HG02763 (cell line): ENCODE measurements at regions not wholly inside any gene's neighbourhood (a gene's known extent, or its start where the extent isn't known, plus 50 kb on each side); places are given as distances from the start of the nearest gene placed in this dataset.

ENCODE experiments used
- ATAC-seq: cut with Tn5 transposase; IDR thresholded peaks from one replicate; pipeline ENCODE4 v1.9.1; 2021; ENCODE audit warnings: mild to moderate bottlenecking, moderate library complexity; ENCODE audit not compliant: unreplicated experiment

DNA sequence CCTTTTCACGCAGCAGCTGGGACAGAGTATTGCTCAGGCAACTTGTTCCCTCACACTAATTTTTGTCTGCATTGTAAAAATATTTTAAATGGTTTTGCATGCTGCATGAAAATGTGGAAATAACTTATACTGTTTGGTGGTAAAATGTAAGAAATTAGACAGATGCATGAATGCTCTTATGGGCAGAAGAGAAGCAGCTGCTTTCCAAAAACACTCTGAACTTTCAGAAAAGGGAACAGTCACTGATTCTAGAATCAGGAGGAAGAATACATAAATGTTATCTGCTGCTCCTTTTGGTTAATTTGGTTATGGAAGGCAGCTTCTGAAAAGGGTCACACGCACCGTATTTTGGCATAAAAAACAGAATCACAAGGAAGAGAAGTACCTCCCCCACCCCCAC lies 87.0 kb upstream of the RUNX1 start:
- ATAC-seq: no peak

DNA sequence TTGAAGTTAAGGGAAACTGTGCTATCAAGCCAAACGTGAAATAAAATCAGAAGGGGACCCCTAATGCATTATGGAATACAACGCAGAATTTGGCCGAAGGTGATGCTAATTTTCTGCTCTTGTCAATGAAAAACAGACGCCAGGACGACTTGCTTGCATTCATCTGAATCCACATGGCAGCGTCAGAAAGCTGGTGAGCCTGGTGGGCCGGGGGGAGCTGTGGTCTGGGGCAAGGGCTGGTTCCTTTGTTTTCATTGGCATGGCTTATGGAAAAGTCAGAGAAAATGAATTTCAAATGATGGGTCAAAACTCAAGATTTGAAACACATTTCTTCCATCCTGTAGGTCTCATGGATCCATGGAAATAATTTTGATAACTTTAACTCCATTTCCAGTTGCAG lies 86.4 kb upstream of the RUNX1 start:
- ATAC-seq: no peak

DNA sequence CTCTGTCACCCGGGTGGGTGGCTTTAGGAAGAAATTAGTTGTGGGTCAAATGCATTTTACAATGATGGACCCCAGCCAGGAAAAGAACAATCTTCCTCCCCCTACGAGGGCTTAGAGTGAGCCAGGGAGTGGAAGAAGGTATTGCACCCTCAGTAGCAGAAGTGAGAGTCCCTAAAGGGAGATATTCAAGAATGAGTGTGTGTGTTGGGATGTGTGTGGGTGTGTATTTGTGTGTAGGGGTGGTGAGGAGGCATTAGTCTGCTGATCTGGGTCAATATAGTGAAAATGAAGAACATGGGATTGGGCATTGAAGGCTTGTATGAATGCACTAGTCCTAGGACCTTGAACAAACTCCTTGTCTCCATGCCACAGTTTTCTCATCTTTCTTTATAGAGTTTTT lies 85.2 kb upstream of the RUNX1 start:
- no peak for ATAC-seq

DNA sequence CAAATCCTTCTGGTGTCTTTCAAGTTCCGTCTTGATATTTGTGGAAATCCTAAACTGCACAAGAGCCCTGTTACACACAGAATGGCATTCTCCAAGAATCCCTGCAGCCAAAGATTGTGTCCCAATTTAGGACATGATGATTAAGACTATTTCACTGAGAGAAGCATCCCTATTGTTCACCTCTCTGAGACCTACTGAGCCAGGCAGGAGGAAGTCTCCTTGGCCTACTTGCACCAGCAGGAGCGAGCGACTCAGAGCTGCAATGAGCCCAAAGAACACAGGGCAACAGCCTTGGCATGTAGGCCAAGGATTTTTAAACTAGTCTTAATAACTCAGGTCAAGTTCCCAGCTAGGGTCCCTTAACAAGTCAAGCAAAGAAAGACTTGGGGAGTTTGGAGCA lies 79.4 kb upstream of the RUNX1 start:
- ATAC-seq: no peak

DNA sequence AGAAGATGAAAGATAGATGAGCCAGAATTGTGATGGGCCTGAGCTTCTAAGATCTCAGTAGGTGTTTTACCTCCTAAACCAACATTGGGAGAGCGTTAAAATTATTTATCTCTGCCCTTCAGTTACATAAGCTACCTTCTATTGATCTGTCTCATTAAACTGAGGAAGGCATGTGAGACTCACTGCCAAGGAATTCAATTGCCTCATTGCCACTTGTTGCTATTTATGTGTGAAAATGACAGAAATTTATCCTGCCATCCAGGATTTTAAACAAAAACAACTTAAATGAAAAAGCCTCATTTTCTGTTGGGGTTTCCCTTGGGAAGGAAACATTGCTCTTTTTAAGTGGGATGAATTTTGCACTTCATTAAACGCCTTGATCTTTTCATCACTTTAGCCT lies 78.7 kb upstream of the RUNX1 start:
- ATAC-seq: no peak

DNA sequence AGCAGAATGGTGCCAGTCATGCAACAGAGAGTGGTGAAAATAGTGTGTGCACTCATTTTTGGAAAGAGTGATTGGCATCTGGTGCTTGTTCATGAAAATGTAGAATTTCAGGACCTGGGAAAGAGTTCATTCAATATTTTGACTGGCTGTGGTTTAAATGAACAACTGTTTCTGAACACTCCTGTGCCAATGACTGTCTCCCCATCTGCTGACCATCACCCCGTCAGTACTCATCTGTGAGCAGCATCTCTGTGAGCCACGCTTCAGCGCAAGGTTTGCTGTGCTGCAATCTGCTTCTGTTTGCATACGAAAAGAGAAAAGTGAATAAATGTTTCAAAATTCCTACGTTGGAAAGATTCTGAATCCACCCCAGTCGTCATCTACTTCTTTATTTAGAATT lies 77.9 kb upstream of the RUNX1 start:
- ATAC-seq: no peak

DNA sequence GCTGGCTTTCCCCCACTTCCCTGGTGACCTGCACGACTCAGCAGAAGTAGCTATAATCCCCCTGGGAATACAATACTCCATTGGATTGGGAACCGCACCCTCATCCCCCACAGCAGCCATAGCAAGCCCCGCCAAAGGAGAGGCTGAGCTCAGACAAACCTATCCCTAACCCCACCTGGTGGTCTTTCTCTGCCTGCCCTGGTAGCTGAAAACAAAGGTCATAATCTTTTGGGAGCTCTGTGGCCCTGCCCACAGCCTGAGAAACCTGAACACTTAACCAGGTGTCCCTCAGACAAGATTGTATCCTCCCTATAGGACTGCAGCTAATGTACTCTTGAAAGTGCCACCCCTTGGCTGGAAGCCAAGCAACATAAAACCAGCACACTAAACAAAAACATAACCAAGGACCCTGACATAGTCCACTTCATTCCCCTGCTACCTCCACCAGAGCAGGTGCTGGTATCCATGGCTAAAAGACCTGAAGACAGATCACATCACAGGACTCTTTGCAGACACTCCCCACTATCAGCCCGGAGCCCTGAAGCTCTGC lies 71.6 kb upstream of the RUNX1 start:
- ATAC-seq: no peak

DNA sequence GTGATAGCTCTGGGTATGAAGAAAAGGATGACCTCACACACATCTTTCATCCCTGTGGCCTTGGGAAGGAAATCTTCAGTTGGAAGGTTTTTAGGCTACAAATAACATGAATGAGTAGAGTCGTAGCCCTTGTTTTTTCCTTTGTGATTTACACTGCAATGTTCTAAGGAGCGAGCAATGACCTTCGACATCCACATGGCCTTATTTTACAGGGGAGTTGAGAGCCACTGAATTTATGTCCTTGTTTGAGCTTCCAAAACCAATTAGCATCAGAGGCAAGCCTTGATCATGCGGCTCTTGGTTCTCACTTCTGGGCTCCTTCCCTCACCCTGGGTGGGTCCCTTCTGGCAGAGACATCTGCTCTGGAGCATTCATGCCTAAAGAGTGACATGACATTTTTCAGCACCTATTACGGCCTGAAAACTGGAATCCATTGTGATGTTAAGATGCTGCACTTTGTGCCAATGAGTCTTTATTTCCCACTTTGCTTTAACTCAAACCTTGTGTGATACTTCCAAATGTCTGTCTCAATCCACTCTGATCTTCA lies 70.5 kb upstream of the RUNX1 start:
- no peak for ATAC-seq

DNA sequence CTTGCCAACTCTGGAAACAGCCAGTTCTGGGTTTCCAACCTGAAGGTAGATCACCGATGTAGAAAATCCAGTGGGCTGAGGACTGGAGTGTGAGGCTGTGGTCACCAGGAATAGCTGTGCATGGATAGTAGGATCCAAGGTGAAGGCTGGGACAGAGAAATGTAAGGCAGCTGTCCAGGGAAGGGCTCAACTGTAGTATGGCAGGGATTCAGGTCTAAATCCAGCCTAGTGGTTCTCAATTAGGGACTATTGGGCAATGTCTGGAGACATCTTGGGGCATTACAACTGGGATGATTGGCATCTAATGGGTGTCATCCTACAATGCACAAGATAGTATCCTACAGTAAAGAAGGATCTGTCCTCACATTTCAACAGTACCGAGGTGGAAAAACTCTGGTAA lies 67.7 kb upstream of the RUNX1 start:
- ATAC-seq: no peak

DNA sequence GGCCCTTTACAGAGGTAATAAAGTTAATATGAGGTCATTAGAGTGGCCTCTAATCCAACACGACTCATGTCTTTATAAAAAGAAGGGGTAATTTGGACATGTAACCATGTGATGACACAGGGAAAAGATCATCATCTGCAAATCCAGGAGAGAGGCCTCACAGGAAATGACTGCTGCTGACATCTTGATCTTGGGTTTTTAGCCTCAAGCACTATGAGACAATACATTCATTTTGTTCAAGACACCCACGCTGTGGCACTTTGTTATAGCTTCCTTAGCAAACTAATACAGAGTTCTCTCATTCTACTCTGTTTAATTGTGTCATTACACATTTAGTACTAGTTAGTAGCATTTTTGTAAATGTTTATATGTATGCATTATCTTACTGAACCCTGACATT lies 64.0 kb upstream of the RUNX1 start:
- ATAC-seq: no peak

DNA sequence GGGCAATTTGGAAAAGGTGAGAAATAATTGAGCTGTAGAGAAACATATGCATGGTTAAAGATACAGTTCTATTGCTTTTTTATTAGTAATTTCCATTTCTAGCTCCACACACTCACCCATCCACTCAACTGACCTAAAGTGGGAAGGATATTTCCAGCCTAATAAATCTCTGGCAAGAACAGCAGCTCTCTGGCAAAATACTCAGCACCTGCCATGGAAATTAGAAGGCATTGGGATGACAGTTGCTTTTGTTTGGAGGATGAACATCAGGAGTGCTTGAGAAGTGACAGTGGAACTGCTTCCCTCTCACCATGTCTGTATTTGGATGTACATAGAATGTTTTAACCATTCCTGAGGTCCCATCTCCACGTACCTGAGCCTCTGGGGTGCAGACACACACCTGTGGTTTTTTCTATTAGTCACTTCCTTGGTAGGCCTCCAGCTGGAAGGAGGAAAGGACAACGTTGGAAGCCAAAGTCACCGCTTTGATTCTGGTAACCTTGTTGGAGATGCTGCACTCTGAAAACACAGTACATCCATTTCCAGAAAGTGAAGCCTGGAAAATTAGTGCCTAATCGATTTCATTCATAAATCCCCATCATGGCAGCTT lies 62.3 kb upstream of the RUNX1 start:
- ATAC-seq: no peak

DNA sequence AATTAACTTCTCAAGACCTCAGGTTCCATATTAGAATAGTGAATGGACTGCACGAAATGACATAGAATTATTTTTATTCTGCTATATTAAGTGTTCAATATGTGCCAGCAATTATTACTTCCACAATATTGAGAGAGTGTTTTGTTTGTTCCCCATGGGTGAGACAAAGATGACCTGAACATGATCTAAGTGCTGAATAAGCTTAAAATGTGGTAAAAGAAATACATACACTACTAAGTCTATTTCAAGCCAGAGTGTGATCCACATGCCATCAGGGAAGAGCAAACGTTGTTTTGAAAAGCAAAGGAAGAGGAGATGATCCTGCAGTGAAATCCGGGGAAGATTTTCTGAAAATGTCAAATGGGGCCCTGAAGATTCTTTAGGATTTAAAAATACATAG lies 59.8 kb upstream of the RUNX1 start:
- no peak for ATAC-seq

DNA sequence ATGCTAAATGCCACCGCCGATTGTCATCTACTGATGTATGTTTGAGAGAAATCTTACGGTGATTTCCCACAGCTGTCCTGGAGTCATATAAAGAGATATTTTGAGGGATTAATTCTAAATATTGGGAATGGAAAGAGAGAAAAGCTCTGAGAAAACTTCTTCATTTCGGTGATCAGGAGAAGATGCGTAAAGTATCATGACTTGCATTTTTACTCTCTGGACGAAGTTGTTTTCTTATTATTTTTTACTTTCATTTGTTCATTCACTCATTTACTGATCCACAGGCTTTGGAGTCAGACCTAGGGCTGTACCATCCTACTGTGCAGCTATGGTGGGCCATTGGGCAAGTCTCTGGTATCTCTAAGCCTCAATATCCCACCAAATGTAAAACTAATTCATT lies 58.4 kb upstream of the RUNX1 start:
- no peak for ATAC-seq

DNA sequence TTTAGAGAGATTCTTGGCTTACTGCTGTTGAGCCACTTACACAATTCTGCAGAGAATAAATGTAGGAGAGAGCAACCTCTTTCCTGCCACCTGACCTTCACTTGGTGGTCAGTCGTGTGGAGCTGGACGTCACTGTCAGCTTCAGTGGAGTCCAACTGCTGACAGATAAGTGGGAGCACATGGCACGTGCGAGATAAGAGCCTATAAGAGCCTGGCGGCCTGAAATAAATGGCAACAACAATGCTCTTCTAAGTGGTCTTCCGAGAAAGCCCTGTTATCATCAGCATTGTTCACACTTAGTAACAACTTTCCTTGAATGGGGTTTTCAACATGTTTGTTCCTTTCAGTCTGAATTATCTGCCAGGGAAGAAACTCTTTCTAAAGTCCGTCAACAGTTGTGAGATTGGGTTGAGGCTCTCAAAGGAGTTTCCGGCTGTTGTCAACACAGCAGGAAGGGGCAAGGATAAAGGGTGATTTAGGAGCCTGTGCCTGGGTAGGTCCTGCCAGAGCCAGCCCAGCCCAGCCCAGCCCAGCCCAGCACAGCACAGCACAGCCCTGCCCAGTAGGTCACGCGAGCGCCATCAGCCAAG lies 57.2 kb upstream of the RUNX1 start:
- no peak for ATAC-seq

DNA sequence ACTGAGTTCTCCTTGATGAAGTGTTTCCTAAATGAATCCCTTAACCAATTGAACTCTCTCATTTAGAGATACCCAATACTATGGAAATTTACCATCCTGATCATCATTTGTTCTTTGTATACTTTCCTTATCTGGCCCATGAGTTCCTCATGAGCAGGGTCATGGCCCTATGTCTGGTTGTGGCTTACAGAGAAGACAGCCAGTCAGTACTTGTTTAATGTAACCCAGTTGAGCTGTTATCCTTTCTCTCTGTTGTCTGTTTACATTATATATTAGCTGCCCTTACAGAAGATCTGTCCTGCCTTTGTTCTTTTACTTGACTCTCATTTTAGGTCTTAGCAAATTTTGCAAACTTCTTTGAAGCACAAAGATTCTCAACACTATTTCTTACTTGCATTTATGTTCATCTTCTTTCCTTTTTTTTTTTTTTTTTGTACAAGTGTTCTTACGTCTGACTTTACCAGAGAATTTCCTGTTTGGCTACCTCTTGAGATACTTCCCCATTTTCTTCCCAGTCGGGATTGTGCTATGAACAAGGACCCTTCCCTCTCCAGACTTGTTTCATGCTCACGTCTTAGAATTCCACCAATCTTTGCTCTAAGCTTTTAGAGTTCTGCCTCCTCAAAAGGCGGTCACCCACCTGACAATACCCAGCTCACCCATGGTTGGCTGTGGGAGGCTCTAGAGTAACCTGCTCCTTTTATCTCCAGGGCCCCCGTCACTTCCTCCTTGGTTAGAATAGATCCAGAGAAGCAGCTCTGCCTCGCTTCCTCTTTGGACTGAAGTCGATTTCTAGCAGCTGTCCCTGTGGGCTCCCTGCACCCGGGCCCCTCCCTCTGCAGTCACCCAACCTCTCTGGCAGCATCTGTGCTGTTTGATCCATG lies 53.6 kb upstream of the RUNX1 start:
- no peak for ATAC-seq

DNA sequence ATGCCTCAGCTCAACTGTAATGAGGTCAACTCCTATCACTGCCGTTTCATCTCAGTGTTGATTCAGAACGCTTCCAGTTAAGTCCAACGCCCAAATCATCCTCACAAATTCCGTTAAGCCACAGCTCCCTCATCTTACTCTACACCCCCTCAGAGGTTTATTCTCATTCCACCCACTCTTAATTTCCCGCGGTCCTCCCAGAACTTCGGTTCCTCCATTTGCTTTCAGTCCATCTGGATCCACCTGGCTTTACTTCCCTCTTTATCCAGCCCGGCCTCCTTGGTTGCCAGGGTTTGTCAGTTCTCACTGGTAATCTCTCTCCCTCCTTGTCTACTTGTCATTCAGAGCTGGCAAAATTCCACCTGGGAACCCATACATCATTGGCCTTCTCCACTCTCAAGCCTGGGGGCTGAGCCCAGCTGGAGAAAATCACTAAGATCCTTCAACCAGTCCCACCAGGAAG lies 51.3 kb upstream of the RUNX1 start:
- ATAC-seq: no peak

DNA sequence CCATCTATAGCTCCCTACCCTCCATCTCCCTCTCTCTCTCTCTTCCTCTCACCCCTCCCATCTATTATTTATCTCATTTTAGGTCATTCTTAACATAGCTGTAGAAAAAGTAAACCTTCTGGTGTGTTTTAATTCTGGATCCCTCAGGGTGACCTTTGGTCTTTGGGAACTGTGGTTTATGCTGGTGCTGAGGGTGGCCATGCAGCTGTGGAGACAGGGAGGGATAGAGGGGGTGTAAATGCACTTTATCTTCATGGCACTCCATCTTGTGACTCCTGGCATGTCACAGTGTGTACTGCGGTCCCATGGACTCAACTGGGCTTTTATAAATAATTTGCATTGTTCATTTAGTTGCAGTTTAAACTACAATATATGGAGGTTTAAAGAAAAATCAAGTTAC lies 50.2 kb upstream of the RUNX1 start:
- no peak for ATAC-seq
